Endothelial cell of umbilical vein (primary cell): ENCODE measurements at regions not wholly inside any gene's neighbourhood (a gene's known extent, or its start where the extent isn't known, plus 50 kb on each side); places are given as distances from the start of the nearest gene placed in this dataset.

Experiments used
- BruUV-seq: library from RNA; stranded (reverse); fragments of 400-500 nt; replicated peaks from 2 replicates; lab custom pipeline; 2021; lab: Mats Ljungman, UMichigan
- CTCF ChIA-PET: fragments of 300-600, 350-600 bp; sonication (Branson Sonifier 250); formaldehyde crosslinking; loops from one replicate; lab custom pipeline; 2021; ENCODE audit warnings: antibody characterized with exemption, inconsistent platforms; lab: Charles Lee
- POLR2A ChIA-PET: fragments of 300-600, 350-600 bp; sonication (Branson Sonifier 250); formaldehyde crosslinking; loops from one replicate; lab custom pipeline; 2021; ENCODE audit warnings: antibody characterized with exemption, inconsistent platforms; lab: Charles Lee
- DNase-seq: peaks from one replicate; pipeline ENCODE4 v3.0.0-alpha.2; 2011; ENCODE audit warnings: low read depth, low spot score
- FAIRE-seq: peaks from 2 replicates; lab custom pipeline; 2011; peaks lifted over from hg19 to GRCh38; lab: Jason Lieb, UNC
- H2AFZ ChIP-seq: 2 replicates; pipeline ENCODE4 v1.6.0; 2012; ENCODE audit warnings: low read depth, low read length, control low read depth, inconsistent platforms
- H3K27ac ChIP-seq: 2 replicates; pipeline ENCODE4 v1.5.1; 2011; ENCODE audit warnings: low read depth, mild to moderate bottlenecking, control low read depth, low read length, moderate library complexity; ENCODE audit not compliant: insufficient read depth
- H3K27me3 ChIP-seq, 2 experiments: 2 replicates each; pipeline versions ENCODE4 v1.6.0 to v1.6.1; 2011; ENCODE audit warnings: low read length in 2 of 2, mixed read lengths in 1 of 2; ENCODE audit not compliant: control insufficient read depth in 2 of 2, insufficient read depth in 2 of 2
- H3K36me3 ChIP-seq, 2 experiments: 2 replicates in 1 of 2; 3 replicates in 1 of 2; pipeline ENCODE4 v1.5.1; 2011; ENCODE audit warnings: low read length in 2 of 2, mild to moderate bottlenecking in 1 of 2, moderate library complexity in 1 of 2; ENCODE audit not compliant: control insufficient read depth in 2 of 2, insufficient read depth in 2 of 2; ENCODE audit errors: extremely low read depth in 1 of 2
- H3K4me1 ChIP-seq: 3 replicates; pipeline ENCODE4 v1.5.1; 2011; ENCODE audit warnings: mild to moderate bottlenecking, low read length; ENCODE audit not compliant: control insufficient read depth, insufficient read depth; ENCODE audit errors: extremely low read depth
- H3K4me2 ChIP-seq: 2 replicates; pipeline ENCODE4 v1.6.1; 2011; ENCODE audit warnings: low read length, control low read depth, mixed read lengths; ENCODE audit not compliant: insufficient read depth
- H3K4me3 ChIP-seq, 3 experiments: fragments of 200-600 bp in 1 of 3; sonication (generic), shearing (Covaris generic) in 1 of 3; replicated peaks in 1 of 3; 2 replicates each; pipeline ENCODE4 v1.5.1; 2011 to 2016; ENCODE audit warnings: control low read depth in 3 of 3, low read length in 3 of 3, mild to moderate bottlenecking in 2 of 3, inconsistent platforms in 1 of 3, low read depth in 1 of 3, moderate library complexity in 1 of 3; ENCODE audit not compliant: insufficient read depth in 1 of 3
- H3K79me2 ChIP-seq: 2 replicates; pipeline ENCODE4 v1.6.0; 2012; ENCODE audit warnings: low read length, inconsistent platforms; ENCODE audit not compliant: control insufficient read depth, insufficient read depth
- H3K9ac ChIP-seq: replicated peaks from 2 replicates; pipeline ENCODE3; 2011; ENCODE audit warnings: low read length, control low read depth; ENCODE audit not compliant: insufficient read depth; ENCODE audit errors: extremely low read depth
- H3K9me1 ChIP-seq: replicated peaks from 3 replicates; pipeline ENCODE4 v1.6.0; 2011; ENCODE audit warnings: mild to moderate bottlenecking, low read length; ENCODE audit not compliant: control insufficient read depth, insufficient read depth; ENCODE audit errors: extremely low read depth
- H3K9me3 ChIP-seq: replicated peaks from 2 replicates; pipeline ENCODE4 v1.5.1; 2012; ENCODE audit warnings: low read length, inconsistent platforms; ENCODE audit not compliant: control insufficient read depth, insufficient read depth
- H4K20me1 ChIP-seq: replicated peaks from 2 replicates; pipeline ENCODE3; 2011; ENCODE audit warnings: mild to moderate bottlenecking, low read length; ENCODE audit not compliant: control insufficient read depth, insufficient read depth; ENCODE audit errors: extremely low read depth
- EZH2 ChIP-seq: IDR thresholded peaks from 2 replicates; pipeline ENCODE4 v1.6.1; 2012; ENCODE audit warnings: borderline replicate concordance, low read depth, mild to moderate bottlenecking, moderate library complexity, low read length, inconsistent platforms; ENCODE audit not compliant: severe bottlenecking
- FOS ChIP-seq: IDR thresholded peaks from 2 replicates; pipeline ENCODE4 v1.6.1; 2011; ENCODE audit warnings: mild to moderate bottlenecking, low read length, moderate library complexity, borderline replicate concordance; ENCODE audit not compliant: insufficient read depth
- GATA2 ChIP-seq: IDR thresholded peaks from 2 replicates; pipeline ENCODE4 v1.7.0; 2011; ENCODE audit warnings: low read depth, mild to moderate bottlenecking, moderate library complexity, mixed read lengths, low read length; ENCODE audit not compliant: insufficient read length, insufficient read depth
- JUN ChIP-seq: IDR thresholded peaks from 2 replicates; pipeline ENCODE4 v1.6.1; 2011; ENCODE audit warnings: borderline replicate concordance, low read depth; ENCODE audit not compliant: insufficient read length, insufficient read depth
- MYC ChIP-seq: IDR thresholded peaks from one replicate; pipeline ENCODE4 v1.6.1; 2011; ENCODE audit warnings: mild to moderate bottlenecking, low read depth, low read length
- POLR2A ChIP-seq: IDR thresholded peaks from 2 replicates; pipeline ENCODE4 v1.6.1; 2012; ENCODE audit warnings: low read depth, mild to moderate bottlenecking, control low read depth, low read length
- POLR2AphosphoS5 ChIP-seq: IDR thresholded peaks from 2 replicates; pipeline ENCODE4 v1.6.1; 2012; ENCODE audit warnings: low read depth, mild to moderate bottlenecking, control low read depth, low read length, moderate library complexity; ENCODE audit not compliant: insufficient read depth
- dilution Hi-C: fragments of 300-500 bp; cut with MboI; formaldehyde crosslinking; loops from one replicate; pipeline ENCODE4 v1.15.0; 2019; ENCODE audit warnings: low sequenced_read_pairs; ENCODE audit not compliant: extremely low pct_ligation_motif_present
- intact Hi-C: fragments of 100-400 bp; cut with micrococcal nuclease; formaldehyde crosslinking; loops from one replicate; pipeline ENCODE4 v1.10.0; 2022
- TF ChIP-seq, protein P1 (sequence below), 2 donors: IDR thresholded peaks; 1 replicate in 1 of 2; 2 replicates in 1 of 2; pipeline ENCODE4 v1.5.1; 2011; ENCODE audit warnings: low read length in 2 of 2, mild to moderate bottlenecking in 2 of 2, moderate library complexity in 2 of 2, control low read depth in 1 of 2, inconsistent platforms in 1 of 2, low read depth in 1 of 2; ENCODE audit not compliant: insufficient read depth in 1 of 2; ENCODE audit errors: extremely low read depth in 1 of 2
- TF ChIP-seq, protein P2 (sequence below): IDR thresholded peaks from 2 replicates; pipeline ENCODE4 v1.6.1; 2011; ENCODE audit not compliant: insufficient read depth, insufficient read length

DNA sequence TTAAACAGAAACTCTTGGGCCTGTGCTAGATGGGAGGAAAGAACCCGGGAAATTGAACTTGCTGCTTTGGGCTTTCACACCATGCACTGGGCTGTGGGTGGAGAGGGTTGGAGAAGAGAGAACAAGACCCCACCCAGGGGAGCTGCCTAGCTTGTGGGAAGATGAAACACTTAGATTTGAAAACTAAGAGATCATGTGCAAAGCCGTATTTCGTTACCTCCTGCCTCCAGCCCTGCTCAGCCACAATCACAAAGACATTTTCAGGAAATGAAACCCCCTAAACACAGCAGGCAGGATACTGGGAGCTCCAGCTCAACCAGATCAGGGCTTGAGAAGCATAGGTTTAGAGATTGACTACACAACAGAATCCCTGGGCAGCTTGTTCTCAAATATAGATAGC lies 183.0 kb upstream of the C2CD4B start:
- no peak overlapping the region for H3K4me2 ChIP-seq
- dilution Hi-C loops (no loop called here), intact Hi-C loops (no loop called here)
- POLR2A ChIA-PET = no interaction called here
- H3K4me3 ChIP-seq = no peak overlapping the region
- no peaks in the 10 kb centered on the region for H3K9me3 ChIP-seq
- no peak for TF ChIP-seq POLR2A
- TF ChIP-seq EZH2 = no peak
- no peak for TF ChIP-seq MYC
- TF ChIP-seq, protein P1, sequence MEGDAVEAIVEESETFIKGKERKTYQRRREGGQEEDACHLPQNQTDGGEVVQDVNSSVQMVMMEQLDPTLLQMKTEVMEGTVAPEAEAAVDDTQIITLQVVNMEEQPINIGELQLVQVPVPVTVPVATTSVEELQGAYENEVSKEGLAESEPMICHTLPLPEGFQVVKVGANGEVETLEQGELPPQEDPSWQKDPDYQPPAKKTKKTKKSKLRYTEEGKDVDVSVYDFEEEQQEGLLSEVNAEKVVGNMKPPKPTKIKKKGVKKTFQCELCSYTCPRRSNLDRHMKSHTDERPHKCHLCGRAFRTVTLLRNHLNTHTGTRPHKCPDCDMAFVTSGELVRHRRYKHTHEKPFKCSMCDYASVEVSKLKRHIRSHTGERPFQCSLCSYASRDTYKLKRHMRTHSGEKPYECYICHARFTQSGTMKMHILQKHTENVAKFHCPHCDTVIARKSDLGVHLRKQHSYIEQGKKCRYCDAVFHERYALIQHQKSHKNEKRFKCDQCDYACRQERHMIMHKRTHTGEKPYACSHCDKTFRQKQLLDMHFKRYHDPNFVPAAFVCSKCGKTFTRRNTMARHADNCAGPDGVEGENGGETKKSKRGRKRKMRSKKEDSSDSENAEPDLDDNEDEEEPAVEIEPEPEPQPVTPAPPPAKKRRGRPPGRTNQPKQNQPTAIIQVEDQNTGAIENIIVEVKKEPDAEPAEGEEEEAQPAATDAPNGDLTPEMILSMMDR (IDR thresholded peaks at IDR 0.05; ENCODE audit: extremely low read depth in 1 of 2, insufficient read depth in 1 of 2, low read depth in 1 of 2, low read length in 2 of 2) = no peak
- TF ChIP-seq GATA2 = no peak
- no peak for TF ChIP-seq FOS
- TF ChIP-seq, protein P2, sequence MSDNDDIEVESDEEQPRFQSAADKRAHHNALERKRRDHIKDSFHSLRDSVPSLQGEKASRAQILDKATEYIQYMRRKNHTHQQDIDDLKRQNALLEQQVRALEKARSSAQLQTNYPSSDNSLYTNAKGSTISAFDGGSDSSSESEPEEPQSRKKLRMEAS = no peak
- no peak for TF ChIP-seq POLR2AphosphoS5
- no peak for TF ChIP-seq JUN
- no peaks in the 10 kb centered on the region for H3K36me3 ChIP-seq
- H3K4me1 ChIP-seq = no peaks in the 10 kb centered on the region
- CTCF ChIA-PET = no interaction called here
- FAIRE-seq = no peak
- H2AFZ ChIP-seq = no peak overlapping the region
- peaks cover 0 to 2% of the 10 kb centered on the region in 2 experiments for H3K27me3 ChIP-seq
- H3K9me1 ChIP-seq = no peaks in the 10 kb centered on the region
- H3K27ac ChIP-seq = no peak overlapping the region
- H4K20me1 ChIP-seq = no peaks in the 10 kb centered on the region
- no peak for DNase-seq
- H3K79me2 ChIP-seq = no peaks in the 10 kb centered on the region
- BruUV-seq = no TSS peak
- H3K9ac ChIP-seq = no peak overlapping the region
